ENCODE measurements at regions not wholly inside any gene's neighbourhood (a gene's known extent, or its start where the extent isn't known, plus 50 kb on each side); places are given as distances from the start of the nearest gene placed in this dataset.
"Not testable (repeated sequence)": the region's sequence is repeated elsewhere in the genome, so short reads cannot be mapped to it uniquely, and the experiment has no call there.

- Mint-ChIP-seq H3K9me3 (ENCODE audit: unreplicated experiment) (no peaks in the 10 kb centered on the region), H3K27ac (ENCODE audit: unreplicated experiment) (no peak overlapping the region), H3K4me1 (ENCODE audit: low read depth, unreplicated experiment) (no peaks in the 10 kb centered on the region), H3K27me3 (ENCODE audit: unreplicated experiment) (no peaks in the 10 kb centered on the region), H3K36me3 (ENCODE audit: unreplicated experiment) (no peaks in the 10 kb centered on the region), H3K4me3 (ENCODE audit: unreplicated experiment) (no peak overlapping the region)
- TF ChIP-seq CTCF (IDR thresholded peaks at IDR 0.05; ENCODE audit: partially characterized antibody, unreplicated experiment): no peak
- no peak for DNase-seq
These were observed 499.8 kb upstream of the MEIS1 start for GRCh38 chr2:65934992-65935629.

- Mint-ChIP-seq H3K4me3 (ENCODE audit: unreplicated experiment) (no peak overlapping the region), H3K36me3 (ENCODE audit: unreplicated experiment) (no peaks in the 10 kb centered on the region), H3K9me3 (ENCODE audit: unreplicated experiment) (peaks cover 2% of the 10 kb centered on the region), H3K27me3 (ENCODE audit: unreplicated experiment) (peaks cover 2% of the 10 kb centered on the region), H3K27ac (ENCODE audit: unreplicated experiment) (no peak overlapping the region), H3K4me1 (ENCODE audit: low read depth, unreplicated experiment) (no peaks in the 10 kb centered on the region)
- no peak for DNase-seq
- no peak for TF ChIP-seq CTCF (IDR thresholded peaks at IDR 0.05; ENCODE audit: partially characterized antibody, unreplicated experiment)
These were observed 500.2 kb upstream of the SPRED2 start for GRCh38 chr2:65932571-65932970.

GRCh38 chr2:65931056-65931455, 498.7 kb upstream of the SPRED2 start:
- no peaks in the 10 kb centered on the region for H3K4me1 Mint-ChIP-seq (ENCODE audit: low read depth, unreplicated experiment)
- DNase-seq: no peak
- no peak overlapping the region for H3K4me3 Mint-ChIP-seq (ENCODE audit: unreplicated experiment)
- H3K9me3 Mint-ChIP-seq (ENCODE audit: unreplicated experiment): peaks cover 2% of the 10 kb centered on the region
- H3K27ac Mint-ChIP-seq (ENCODE audit: unreplicated experiment): no peak overlapping the region
- no peaks in the 10 kb centered on the region for H3K36me3 Mint-ChIP-seq (ENCODE audit: unreplicated experiment)
- no peak for TF ChIP-seq CTCF (IDR thresholded peaks at IDR 0.05; ENCODE audit: partially characterized antibody, unreplicated experiment)
- H3K27me3 Mint-ChIP-seq (ENCODE audit: unreplicated experiment): peaks cover 4% of the 10 kb centered on the region

- no peak for TF ChIP-seq CTCF (IDR thresholded peaks at IDR 0.05; ENCODE audit: partially characterized antibody, unreplicated experiment)
- Mint-ChIP-seq H3K27ac (ENCODE audit: unreplicated experiment) (no peak overlapping the region), H3K4me1 (ENCODE audit: low read depth, unreplicated experiment) (no peaks in the 10 kb centered on the region), H3K4me3 (ENCODE audit: unreplicated experiment) (no peak overlapping the region), H3K36me3 (ENCODE audit: unreplicated experiment) (no peaks in the 10 kb centered on the region), H3K27me3 (ENCODE audit: unreplicated experiment) (peaks cover 4% of the 10 kb centered on the region), H3K9me3 (ENCODE audit: unreplicated experiment) (peaks cover 2% of the 10 kb centered on the region)
- DNase-seq: no peak
These were observed 497.9 kb upstream of the SPRED2 start for GRCh38 chr2:65930259-65930658.

GRCh38 chr2:65929664-65930063, 497.3 kb upstream of the SPRED2 start:
- H3K36me3 Mint-ChIP-seq (ENCODE audit: unreplicated experiment); H3K27ac Mint-ChIP-seq (ENCODE audit: unreplicated experiment); H3K9me3 Mint-ChIP-seq (ENCODE audit: unreplicated experiment); DNase-seq; H3K4me1 Mint-ChIP-seq (ENCODE audit: low read depth, unreplicated experiment); H3K27me3 Mint-ChIP-seq (ENCODE audit: unreplicated experiment); H3K4me3 Mint-ChIP-seq (ENCODE audit: unreplicated experiment): not testable (repeated sequence)

All from glutamatergic neuron (in vitro differentiated cells).